CD14-positive monocyte (primary cell): ENCODE measurements at regions not wholly inside any gene's neighbourhood (a gene's known extent, or its start where the extent isn't known, plus 50 kb on each side); places are given as distances from the start of the nearest gene placed in this dataset.
A peak's percentile ranks its signal among the peaks of the same experiment; 100 is the strongest.

Source experiments
- DNase-seq, 3 donors: peaks; one replicate each; pipeline ENCODE4 v3.0.0-alpha.2; 2011 to 2022
- H2AFZ ChIP-seq: 2 replicates; pipeline ENCODE4 v1.6.0; 2012; ENCODE audit warnings: mild to moderate bottlenecking, low read depth, low read length, inconsistent platforms; ENCODE audit not compliant: insufficient read depth, poor library complexity, severe bottlenecking
- H3K27ac ChIP-seq, 2 donors: 1 replicate in 1 of 2; 2 replicates in 1 of 2; pipeline ENCODE4 v1.5.1; 2012 to 2013; ENCODE audit warnings: low read length in 2 of 2, control low read depth in 1 of 2, inconsistent platforms in 1 of 2, low read depth in 1 of 2, mild to moderate bottlenecking in 1 of 2
- H3K27me3 ChIP-seq, 2 donors: one replicate each; pipeline versions ENCODE4 v1.6.0 to v1.6.1; 2011 to 2013; ENCODE audit warnings: low read length in 2 of 2; ENCODE audit not compliant: control insufficient read depth in 2 of 2, insufficient read depth in 2 of 2
- H3K36me3 ChIP-seq, 2 donors: replicated peaks in 1 of 2; 1 replicate in 1 of 2; 2 replicates in 1 of 2; pipeline versions ENCODE4 v1.5.1 to v1.6.1; 2012 to 2013; ENCODE audit warnings: low read length in 2 of 2, control low read depth in 1 of 2, inconsistent platforms in 1 of 2, mild to moderate bottlenecking in 1 of 2; ENCODE audit not compliant: insufficient read depth in 2 of 2, control insufficient read depth in 1 of 2
- H3K4me1 ChIP-seq, 2 donors: 1 replicate in 1 of 2; 2 replicates in 1 of 2; pipeline versions ENCODE4 v1.5.1 to v1.6.1; 2012 to 2013; ENCODE audit warnings: low read length in 2 of 2, control low read depth in 1 of 2, inconsistent platforms in 1 of 2, mild to moderate bottlenecking in 1 of 2, moderate library complexity in 1 of 2; ENCODE audit not compliant: insufficient read depth in 2 of 2, control insufficient read depth in 1 of 2
- H3K4me2 ChIP-seq: replicated peaks from 2 replicates; pipeline ENCODE3; 2012; ENCODE audit warnings: low read length, moderate library complexity, mild to moderate bottlenecking; ENCODE audit not compliant: poor library complexity, severe bottlenecking; ENCODE audit errors: extremely low read depth
- H3K4me3 ChIP-seq, 3 experiments: fragments of 200-600 bp in 1 of 3; sonication (generic) in 1 of 3; replicated peaks in 1 of 3; 1 replicate in 2 of 3; 2 replicates in 1 of 3; pipeline ENCODE4 v1.5.1; 2011 to 2013; ENCODE audit warnings: low read length in 3 of 3, mild to moderate bottlenecking in 3 of 3, control low read depth in 2 of 3, low read depth in 2 of 3, inconsistent platforms in 1 of 3, moderate library complexity in 1 of 3
- H3K79me2 ChIP-seq: 2 replicates; pipeline ENCODE4 v1.6.0; 2012; ENCODE audit warnings: mild to moderate bottlenecking, control low read depth, inconsistent platforms, low read length, moderate library complexity; ENCODE audit not compliant: insufficient read depth
- H3K9ac ChIP-seq: 2 replicates; pipeline ENCODE4 v1.6.0; 2017; ENCODE audit warnings: low read length, mild to moderate bottlenecking; ENCODE audit not compliant: insufficient read depth, poor library complexity, severe bottlenecking
- H3K9me3 ChIP-seq, 2 donors: replicated peaks in 1 of 2; 1 replicate in 1 of 2; 2 replicates in 1 of 2; pipeline versions ENCODE4 v1.5.1 to v1.6.1; 2012 to 2013; ENCODE audit warnings: low read length in 2 of 2, control low read depth in 1 of 2; ENCODE audit not compliant: control insufficient read depth in 1 of 2, insufficient read depth in 1 of 2
- H4K20me1 ChIP-seq: 2 replicates; pipeline ENCODE4 v1.6.0; 2012; ENCODE audit warnings: mild to moderate bottlenecking, low read length, control low read depth, moderate library complexity; ENCODE audit not compliant: insufficient read depth
- H3K27ac Mint-ChIP-seq, 7 donors: one replicate each; pipeline ENCODE4 v1.8.0; 2020; ENCODE audit warnings: mild to moderate bottlenecking in 7 of 7, mixed read lengths in 7 of 7, moderate library complexity in 6 of 7, inconsistent platforms in 2 of 7
- H3K27me3 Mint-ChIP-seq, 3 donors: one replicate each; pipeline ENCODE4 v1.8.0; 2021 to 2022; ENCODE audit warnings: low read depth in 3 of 3, mild to moderate bottlenecking in 3 of 3, mixed read lengths in 3 of 3, moderate library complexity in 3 of 3, inconsistent platforms in 1 of 3
- H3K36me3 Mint-ChIP-seq, 2 donors: one replicate each; pipeline ENCODE4 v1.8.0; 2020; ENCODE audit warnings: mixed read lengths in 2 of 2, inconsistent platforms in 1 of 2, mild to moderate bottlenecking in 1 of 2
- H3K4me1 Mint-ChIP-seq: one replicate; pipeline ENCODE4 v1.8.0; 2020; ENCODE audit warnings: mild to moderate bottlenecking, mixed read lengths
- H3K4me3 Mint-ChIP-seq, 2 donors: one replicate each; pipeline ENCODE4 v1.8.0; 2020; ENCODE audit warnings: mild to moderate bottlenecking in 2 of 2, mixed read lengths in 2 of 2, moderate library complexity in 1 of 2
- H3K9me3 Mint-ChIP-seq, 7 donors: one replicate each; pipeline ENCODE4 v1.8.0; 2020 to 2022; ENCODE audit warnings: mixed read lengths in 7 of 7, mild to moderate bottlenecking in 6 of 7, moderate library complexity in 6 of 7, inconsistent platforms in 2 of 7
- WGBS: methylation state at CpG from one replicate; pipeline ENCODE4 v1.1.5; 2013; ENCODE audit warnings: missing lambda C conversion rate; ENCODE audit not compliant: insufficient coverage; 5-methylcytosine and 5-hydroxymethylcytosine counted together
- intact Hi-C, 2 donors: fragments of 100-400 bp; cut with micrococcal nuclease; formaldehyde crosslinking; loops; one replicate each; pipeline versions ENCODE4 v1.15.0 to v1.15.1; 2023
- TF ChIP-seq, protein P1 (sequence below): fragments of 200-600 bp; IDR thresholded peaks from one replicate; pipeline ENCODE4 v1.8.0; 2022; ENCODE audit warnings: antibody characterized with exemption, mild to moderate bottlenecking

DNA sequence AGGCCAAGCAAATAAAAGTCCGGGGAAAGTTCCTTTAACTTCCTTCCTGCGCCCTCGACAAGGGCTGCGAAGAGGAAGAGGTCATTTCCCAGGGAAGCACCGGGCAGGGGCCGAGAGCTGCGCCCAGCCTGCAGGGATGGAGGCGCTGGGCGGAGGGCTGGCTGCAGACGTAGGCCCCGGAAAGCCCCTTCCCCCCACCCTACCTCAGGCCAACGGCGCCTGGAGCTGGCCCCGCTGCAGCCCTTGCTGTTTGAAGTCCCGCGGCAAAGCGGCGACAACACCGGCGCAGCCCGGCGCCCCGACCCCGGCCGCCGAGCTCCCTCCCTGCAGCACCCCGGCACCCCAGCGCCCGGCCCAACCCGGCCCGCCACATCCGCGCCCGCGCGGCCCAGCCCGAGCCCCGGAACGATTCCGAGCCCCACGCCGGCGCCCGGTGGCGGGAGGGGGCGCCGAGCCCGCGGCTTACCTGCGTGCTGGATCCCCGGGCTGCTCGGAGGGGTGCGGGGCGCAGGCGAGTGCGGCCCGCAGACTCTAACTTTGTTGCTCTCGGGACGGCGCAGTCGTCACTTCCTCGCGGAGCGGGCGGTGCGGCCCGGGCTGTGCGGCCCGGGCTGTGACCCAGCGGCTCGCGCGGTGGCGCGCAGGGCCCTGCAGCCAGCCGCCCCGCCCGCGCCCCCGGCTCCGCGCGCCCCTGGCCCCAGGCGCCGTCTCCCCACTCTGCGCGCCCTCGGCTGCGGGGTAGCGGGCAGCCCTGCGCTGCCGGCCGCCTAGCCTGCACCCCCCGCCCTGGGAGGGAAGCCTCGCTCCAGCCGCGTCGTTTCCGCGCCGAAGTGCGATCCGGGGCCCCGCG is 64.8 kb upstream of the PTGR2 start:
- Histone ChIP-seq H4K20me1 (peaks cover 39% of the 10 kb centered on the region), H3K27ac (peak overlapping the region; percentile 69 to 95), H2AFZ (peak overlapping the region; percentile 93), H3K9ac (peak overlapping the region; percentile 86), H3K36me3 (no peaks in the 10 kb centered on the region), H3K4me3 (peak overlapping the region; percentile 49 to 81 (median 79)), H3K4me2 (peak overlapping the region; percentile 93), H3K4me1 (peaks cover 49 to 61% of the 10 kb centered on the region in 2 donors), H3K79me2 (peaks cover 53% of the 10 kb centered on the region), H3K9me3 (no peaks in the 10 kb centered on the region), H3K27me3 (no peaks in the 10 kb centered on the region)
- no peaks in the 10 kb centered on the region for H3K9me3 Mint-ChIP-seq
- WGBS, result under 1% methylated on average over 104 of the region's 105 CpGs
- H3K27me3 Mint-ChIP-seq, result peaks cover 0 to 2% (median 1%) of the 10 kb centered on the region in 3 donors
- peak; percentile 47 to 70 (median 57) for DNase-seq
- TF ChIP-seq, protein P1, sequence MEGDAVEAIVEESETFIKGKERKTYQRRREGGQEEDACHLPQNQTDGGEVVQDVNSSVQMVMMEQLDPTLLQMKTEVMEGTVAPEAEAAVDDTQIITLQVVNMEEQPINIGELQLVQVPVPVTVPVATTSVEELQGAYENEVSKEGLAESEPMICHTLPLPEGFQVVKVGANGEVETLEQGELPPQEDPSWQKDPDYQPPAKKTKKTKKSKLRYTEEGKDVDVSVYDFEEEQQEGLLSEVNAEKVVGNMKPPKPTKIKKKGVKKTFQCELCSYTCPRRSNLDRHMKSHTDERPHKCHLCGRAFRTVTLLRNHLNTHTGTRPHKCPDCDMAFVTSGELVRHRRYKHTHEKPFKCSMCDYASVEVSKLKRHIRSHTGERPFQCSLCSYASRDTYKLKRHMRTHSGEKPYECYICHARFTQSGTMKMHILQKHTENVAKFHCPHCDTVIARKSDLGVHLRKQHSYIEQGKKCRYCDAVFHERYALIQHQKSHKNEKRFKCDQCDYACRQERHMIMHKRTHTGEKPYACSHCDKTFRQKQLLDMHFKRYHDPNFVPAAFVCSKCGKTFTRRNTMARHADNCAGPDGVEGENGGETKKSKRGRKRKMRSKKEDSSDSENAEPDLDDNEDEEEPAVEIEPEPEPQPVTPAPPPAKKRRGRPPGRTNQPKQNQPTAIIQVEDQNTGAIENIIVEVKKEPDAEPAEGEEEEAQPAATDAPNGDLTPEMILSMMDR, result no peak
- intact Hi-C loops, result loop anchor here (2.0 to 5.0 kb wide), 3 partner anchors 26 to 45 kb away; a partner anchor contains a TSS
- H3K4me3 Mint-ChIP-seq, result peak overlapping the region; percentile 91 to 93
- peak overlapping the region; percentile 93 to 98 (median 96) for H3K27ac Mint-ChIP-seq
- peaks cover 4 to 11% of the 10 kb centered on the region in 2 donors for H3K36me3 Mint-ChIP-seq
- H3K4me1 Mint-ChIP-seq, result peaks cover 68% of the 10 kb centered on the region

DNA sequence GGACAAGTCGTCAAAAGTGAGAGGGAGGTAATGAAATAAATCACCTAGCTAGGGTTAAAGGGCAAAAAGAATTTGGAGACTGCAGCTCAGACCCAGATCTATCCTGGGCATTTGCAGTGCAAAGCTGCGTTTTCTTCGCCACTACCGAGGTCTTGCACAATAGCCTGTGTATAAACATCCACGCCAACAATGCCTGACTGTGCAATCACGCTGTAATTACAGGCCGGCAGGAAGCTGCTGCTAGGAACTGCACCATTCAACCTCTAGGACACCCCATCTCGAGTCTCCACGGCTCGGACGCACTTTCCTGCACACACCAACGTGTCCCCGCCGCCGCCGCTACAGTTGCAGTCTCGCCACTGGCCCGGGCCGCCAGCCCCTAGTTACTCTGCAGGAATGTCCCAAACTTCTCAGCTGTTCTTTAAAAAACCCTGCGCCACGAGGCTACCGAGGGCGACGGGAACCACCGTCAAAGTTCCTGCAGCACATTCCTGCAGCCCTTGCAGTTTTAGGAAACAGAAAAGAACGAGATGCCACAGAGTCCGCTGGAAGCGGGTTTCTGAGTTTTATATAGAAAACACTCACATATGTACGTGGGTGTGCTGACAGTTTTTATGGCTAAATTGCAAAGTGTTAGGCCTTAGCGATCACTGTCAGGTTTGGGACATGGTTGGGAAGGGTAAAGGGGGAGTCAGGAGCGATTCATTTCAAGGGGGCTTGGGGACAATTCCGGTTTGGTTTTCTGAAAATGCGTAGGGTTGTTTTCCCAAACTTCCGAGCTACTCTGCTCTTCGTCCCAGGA is 65.6 kb upstream of the PTGR2 start:
- H3K9me3 ChIP-seq, result no peaks in the 10 kb centered on the region
- Mint-ChIP-seq H3K4me1 (peaks cover 68% of the 10 kb centered on the region), H3K9me3 (no peaks in the 10 kb centered on the region), H3K36me3 (peaks cover 4 to 11% of the 10 kb centered on the region in 2 donors), H3K27ac (peak overlapping the region; percentile 93 to 97 (median 95)), H3K27me3 (peaks cover 0 to 2% (median 1%) of the 10 kb centered on the region in 3 donors), H3K4me3 (peak overlapping the region; percentile 85 to 92)
- peak; percentile 87 to 90 (median 88) for DNase-seq
- peak overlapping the region; percentile 86 for H3K9ac ChIP-seq
- WGBS, result 0% methylated on average over 28 of the region's 35 CpGs
- intact Hi-C loops, result loop anchor here (2.0 to 5.0 kb wide), 3 partner anchors 25 to 44 kb away; a partner anchor contains a TSS
- peak overlapping the region; percentile 93 for H3K4me2 ChIP-seq
- peaks cover 49 to 63% of the 10 kb centered on the region in 2 donors for H3K4me1 ChIP-seq
- peak overlapping the region; percentile 93 for H2AFZ ChIP-seq
- peaks cover 47% of the 10 kb centered on the region for H4K20me1 ChIP-seq
- H3K36me3 ChIP-seq, result no peaks in the 10 kb centered on the region
- peaks cover 61% of the 10 kb centered on the region for H3K79me2 ChIP-seq
- H3K27me3 ChIP-seq, result no peaks in the 10 kb centered on the region
- TF ChIP-seq, protein P1, result peak; percentile 17
- peak overlapping the region; percentile 49 to 81 (median 79) for H3K4me3 ChIP-seq
- peak overlapping the region; percentile 69 to 95 for H3K27ac ChIP-seq
